ENCODE measurements at regions not wholly inside any gene's neighbourhood (a gene's known extent, or its start where the extent isn't known, plus 50 kb on each side); places are given as distances from the start of the nearest gene placed in this dataset.

GRCh38 chr4:119736559-119736958 lies 108.0 kb upstream of the PDE5A start:
- BruUV-seq (replicated peaks): no TSS peak
- Histone ChIP-seq H3K4me1 (ENCODE audit: control insufficient read depth, extremely low read depth, insufficient read depth, low read length) (peaks cover under 1% of the 10 kb centered on the region), H3K9ac (replicated peaks; ENCODE audit: extremely low read depth, insufficient read depth, low read length) (no peak overlapping the region), H3K4me2 (ENCODE audit: insufficient read depth, low read length) (no peak overlapping the region), H3K9me3 (replicated peaks; ENCODE audit: control insufficient read depth, insufficient read depth, low read length) (no peaks in the 10 kb centered on the region), H3K4me3 (replicated peaks in 1 of 3; ENCODE audit: insufficient read depth in 1 of 3, low read depth in 1 of 3, low read length in 3 of 3) (no peak overlapping the region), H4K20me1 (replicated peaks; ENCODE audit: control insufficient read depth, extremely low read depth, insufficient read depth, low read length) (no peaks in the 10 kb centered on the region), H3K27me3 (ENCODE audit: control insufficient read depth in 2 of 2, insufficient read depth in 2 of 2, low read length in 2 of 2) (peaks cover 0 to 3% of the 10 kb centered on the region in 2 experiments), H3K27ac (ENCODE audit: insufficient read depth, low read depth, low read length) (no peak overlapping the region), H3K36me3 (ENCODE audit: control insufficient read depth in 2 of 2, extremely low read depth in 1 of 2, insufficient read depth in 2 of 2, low read length in 2 of 2) (no peaks in the 10 kb centered on the region), H3K79me2 (ENCODE audit: control insufficient read depth, insufficient read depth, low read length) (no peaks in the 10 kb centered on the region), H3K9me1 (replicated peaks; ENCODE audit: control insufficient read depth, extremely low read depth, insufficient read depth, low read length) (no peaks in the 10 kb centered on the region), H2AFZ (ENCODE audit: low read depth, low read length) (no peak overlapping the region)
- TF ChIP-seq FOS (IDR thresholded peaks at IDR 0.05; ENCODE audit: borderline replicate concordance, insufficient read depth, low read length): no peak
- no peak for TF ChIP-seq CTCF (IDR thresholded peaks at IDR 0.05; ENCODE audit: extremely low read depth in 1 of 2, insufficient read depth in 1 of 2, low read depth in 1 of 2, low read length in 2 of 2)
- no peak for TF ChIP-seq JUN (IDR thresholded peaks at IDR 0.05; ENCODE audit: borderline replicate concordance, insufficient read depth, insufficient read length, low read depth)
- no peak for TF ChIP-seq MYC (IDR thresholded peaks at IDR 0.05; ENCODE audit: low read depth, low read length)
- no peak for TF ChIP-seq POLR2AphosphoS5 (IDR thresholded peaks at IDR 0.05; ENCODE audit: insufficient read depth, low read depth, low read length)
- TF ChIP-seq EZH2 (IDR thresholded peaks at IDR 0.05; ENCODE audit: borderline replicate concordance, low read depth, low read length, severe bottlenecking): no peak
- TF ChIP-seq GATA2 (IDR thresholded peaks at IDR 0.05; ENCODE audit: insufficient read depth, insufficient read length, low read depth, low read length): no peak
- no peak for TF ChIP-seq POLR2A (IDR thresholded peaks at IDR 0.05; ENCODE audit: low read depth, low read length)
- TF ChIP-seq MAX (IDR thresholded peaks at IDR 0.05; ENCODE audit: insufficient read depth, insufficient read length): no peak
- CTCF ChIA-PET: interaction anchor here (1.2 kb wide), 1 partner anchor 108 kb away, joined by 5 read pairs; the partner anchor contains the start of gene PDE5A
- intact Hi-C loops (cut with micrococcal nuclease): no loop called here
- no peak for FAIRE-seq
- dilution Hi-C loops (cut with MboI; ENCODE audit: extremely low pct_ligation_motif_present, low sequenced_read_pairs): no loop called here
- POLR2A ChIA-PET: no interaction called here
- no peak for DNase-seq (ENCODE audit: low read depth, low spot score)
